ENCODE measurements at regions not wholly inside any gene's neighbourhood (a gene's known extent, or its start where the extent isn't known, plus 50 kb on each side); places are given as distances from the start of the nearest gene placed in this dataset.

DNA sequence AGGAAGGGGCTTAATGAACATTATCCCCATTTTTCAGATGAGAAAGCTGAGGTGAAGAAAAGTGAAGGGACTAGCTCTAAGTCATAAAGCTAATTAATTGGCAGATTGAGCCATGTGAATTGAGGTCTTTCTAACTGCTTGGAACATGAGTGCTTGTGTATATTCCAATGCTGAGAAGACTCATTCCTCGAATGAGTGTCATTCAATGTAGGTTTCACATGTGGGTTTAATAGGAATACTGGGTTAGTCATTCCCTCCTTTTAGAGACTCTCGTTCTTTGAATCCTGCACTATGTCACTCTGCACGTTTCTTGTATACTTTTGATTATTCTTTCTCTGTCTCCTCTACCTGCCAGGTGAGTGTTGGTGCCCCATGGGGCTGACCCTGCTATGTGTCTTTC is 218.2 kb downstream of the HRH4 start:
- TF ChIP-seq, protein P1, sequence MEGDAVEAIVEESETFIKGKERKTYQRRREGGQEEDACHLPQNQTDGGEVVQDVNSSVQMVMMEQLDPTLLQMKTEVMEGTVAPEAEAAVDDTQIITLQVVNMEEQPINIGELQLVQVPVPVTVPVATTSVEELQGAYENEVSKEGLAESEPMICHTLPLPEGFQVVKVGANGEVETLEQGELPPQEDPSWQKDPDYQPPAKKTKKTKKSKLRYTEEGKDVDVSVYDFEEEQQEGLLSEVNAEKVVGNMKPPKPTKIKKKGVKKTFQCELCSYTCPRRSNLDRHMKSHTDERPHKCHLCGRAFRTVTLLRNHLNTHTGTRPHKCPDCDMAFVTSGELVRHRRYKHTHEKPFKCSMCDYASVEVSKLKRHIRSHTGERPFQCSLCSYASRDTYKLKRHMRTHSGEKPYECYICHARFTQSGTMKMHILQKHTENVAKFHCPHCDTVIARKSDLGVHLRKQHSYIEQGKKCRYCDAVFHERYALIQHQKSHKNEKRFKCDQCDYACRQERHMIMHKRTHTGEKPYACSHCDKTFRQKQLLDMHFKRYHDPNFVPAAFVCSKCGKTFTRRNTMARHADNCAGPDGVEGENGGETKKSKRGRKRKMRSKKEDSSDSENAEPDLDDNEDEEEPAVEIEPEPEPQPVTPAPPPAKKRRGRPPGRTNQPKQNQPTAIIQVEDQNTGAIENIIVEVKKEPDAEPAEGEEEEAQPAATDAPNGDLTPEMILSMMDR (IDR thresholded peaks at IDR 0.05; ENCODE audit: insufficient read depth, low read length, poor library complexity, severe bottlenecking) = no peak
- no peak for TF ChIP-seq EZH2phosphoT487 (conservative IDR thresholded peaks at IDR 0.05; ENCODE audit: low read length)
